ENCODE measurements at regions not wholly inside any gene's neighbourhood (a gene's known extent, or its start where the extent isn't known, plus 50 kb on each side); places are given as distances from the start of the nearest gene placed in this dataset.

GRCh38 chrX:20506739-20507138 lies 240.0 kb upstream of the RPS6KA3 start:
- no peak for DNase-seq (ENCODE audit: low read depth)
- H3K4me3 ChIP-seq (ENCODE audit: low read depth, low read length): no peak overlapping the region
- no peak for TF ChIP-seq CTCF (IDR thresholded peaks at IDR 0.05; ENCODE audit: control insufficient read depth, extremely low read depth, insufficient read depth)

GRCh38 chrX:20500949-20501348 lies 234.2 kb upstream of the RPS6KA3 start:
- no peak for TF ChIP-seq CTCF (IDR thresholded peaks at IDR 0.05; ENCODE audit: control insufficient read depth, extremely low read depth, insufficient read depth)

DNA sequence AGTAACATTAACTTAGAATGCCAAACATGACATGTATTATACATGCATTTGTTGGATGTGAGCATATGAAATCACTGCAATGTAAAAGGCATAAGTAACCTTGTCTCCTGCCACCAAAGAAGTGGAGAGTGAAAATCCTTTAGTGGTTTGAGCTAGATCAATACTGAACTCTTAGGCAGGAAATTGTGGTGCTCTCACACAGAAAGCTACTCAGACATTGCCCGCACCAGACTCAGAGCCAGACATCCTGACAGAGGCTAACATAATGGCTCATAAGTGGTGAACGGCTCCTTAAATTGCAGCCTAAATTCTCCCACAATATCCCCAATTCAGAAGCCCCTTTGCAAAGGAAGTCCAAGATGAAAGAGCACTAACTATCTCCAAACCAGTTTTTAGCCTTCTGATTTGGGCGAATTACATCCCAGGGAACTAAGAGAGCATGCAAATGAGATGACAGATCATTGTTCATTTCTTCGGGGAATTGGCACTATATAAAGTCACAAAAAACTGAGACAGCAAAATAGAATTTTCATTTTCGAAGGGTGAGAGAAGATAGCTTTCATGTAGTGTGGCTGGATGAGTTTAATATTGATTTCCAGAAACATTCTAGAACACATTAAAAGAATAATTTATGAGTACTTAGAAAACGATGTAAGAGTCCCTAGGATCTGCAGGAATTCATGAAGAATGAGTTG lies 233.6 kb upstream of the RPS6KA3 start:
- TF ChIP-seq CTCF (IDR thresholded peaks at IDR 0.05; ENCODE audit: control insufficient read depth, extremely low read depth, insufficient read depth): no peak
- no peak for DNase-seq (ENCODE audit: low read depth)
- H3K4me3 ChIP-seq (ENCODE audit: low read depth, low read length): no peak overlapping the region

More at GRCh38 chrX:20500949-20501348, 234.2 kb upstream of the RPS6KA3 start:
- H3K4me3 ChIP-seq (ENCODE audit: low read depth, low read length): no peak overlapping the region
- no peak for DNase-seq (ENCODE audit: low read depth)

DNA sequence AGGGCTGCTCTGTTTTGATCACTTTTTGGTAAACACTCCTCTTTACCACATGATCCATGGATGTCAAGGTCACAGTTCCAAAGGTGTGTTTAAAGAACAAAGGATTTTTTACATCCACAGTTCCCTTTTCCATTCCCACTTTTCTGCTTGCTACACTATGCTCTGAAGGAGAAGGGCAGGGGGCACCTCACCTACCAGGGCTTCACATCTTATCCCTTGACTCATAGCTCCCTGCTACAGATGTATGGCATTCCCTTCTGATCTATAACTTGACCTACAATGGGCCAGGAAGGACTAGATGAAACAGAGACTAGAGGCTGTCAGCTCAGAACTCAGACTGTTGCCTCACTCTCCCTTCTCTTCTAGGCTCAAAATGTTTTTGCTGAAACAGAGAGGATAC lies 233.1 kb upstream of the RPS6KA3 start:
- no peak overlapping the region for H3K4me3 ChIP-seq (ENCODE audit: low read depth, low read length)
- no peak for DNase-seq (ENCODE audit: low read depth)
- TF ChIP-seq CTCF (IDR thresholded peaks at IDR 0.05; ENCODE audit: control insufficient read depth, extremely low read depth, insufficient read depth): no peak

DNA sequence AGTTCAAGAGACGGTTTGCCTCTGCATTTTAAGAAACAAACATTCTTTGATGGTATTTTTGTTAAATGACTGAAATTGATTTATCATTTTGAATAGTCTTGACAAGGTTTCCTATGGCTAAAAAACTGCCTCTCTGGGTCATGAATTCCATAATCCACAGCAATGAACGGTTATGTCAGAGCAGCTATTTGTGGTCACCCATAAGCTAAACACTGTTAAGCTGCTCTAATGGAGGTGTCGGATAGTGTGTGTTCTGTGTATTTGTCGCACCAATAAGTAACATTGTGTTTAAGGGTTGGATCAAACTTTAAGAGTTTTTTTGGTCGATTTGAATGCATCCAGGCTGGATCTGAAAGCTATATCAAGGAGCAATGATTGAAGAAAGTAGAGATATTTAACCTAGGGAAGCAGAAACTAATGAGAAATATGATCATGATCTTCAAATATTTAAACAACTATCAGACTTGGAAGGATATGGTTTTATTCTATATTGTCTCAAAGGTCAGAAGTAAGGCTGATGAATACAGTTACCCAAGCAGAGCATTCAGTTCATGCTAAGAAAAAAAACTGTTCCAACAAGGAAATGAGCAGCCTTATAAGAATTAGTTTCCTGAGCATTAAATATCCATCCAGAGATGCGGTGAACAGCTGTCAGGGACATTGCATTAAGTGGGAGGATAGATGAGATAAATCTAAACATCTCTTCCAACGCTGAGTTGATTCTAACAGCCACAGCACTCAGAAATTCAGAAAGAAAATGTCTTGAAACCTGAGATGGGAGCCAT lies 232.3 kb upstream of the RPS6KA3 start:
- no peak for DNase-seq (ENCODE audit: low read depth)
- H3K4me3 ChIP-seq (ENCODE audit: low read depth, low read length): no peak overlapping the region
- TF ChIP-seq CTCF (IDR thresholded peaks at IDR 0.05; ENCODE audit: control insufficient read depth, extremely low read depth, insufficient read depth): no peak

GRCh38 chrX:20495575-20495974 lies 228.9 kb upstream of the RPS6KA3 start:
- H3K4me3 ChIP-seq (ENCODE audit: low read depth, low read length): no peak overlapping the region
- no peak for TF ChIP-seq CTCF (IDR thresholded peaks at IDR 0.05; ENCODE audit: control insufficient read depth, extremely low read depth, insufficient read depth)
- no peak for DNase-seq (ENCODE audit: low read depth)
